ENCODE measurements at regions not wholly inside any gene's neighbourhood (a gene's known extent, or its start where the extent isn't known, plus 50 kb on each side); places are given as distances from the start of the nearest gene placed in this dataset.

GRCh38 chr2:184004289-184004947, 593.9 kb upstream of the ZNF804A start:
- no peak overlapping the region for H2AFZ ChIP-seq (ENCODE audit: low read length)
- no peaks in the 10 kb centered on the region for H3F3A ChIP-seq (ENCODE audit: insufficient read depth, low read length)
- no peak overlapping the region for H3K4me3 ChIP-seq (ENCODE audit: low read depth, low read length, poor library complexity, severe bottlenecking)
- H3K4me2 ChIP-seq (ENCODE audit: low read length) = no peak overlapping the region
- TF ChIP-seq CTCF (IDR thresholded peaks at IDR 0.05; ENCODE audit: low read length) (no peak), EZH2 (IDR thresholded peaks at IDR 0.05; ENCODE audit: borderline replicate concordance, low read length) (no peak)
- no peaks in the 10 kb centered on the region for H3K36me3 ChIP-seq (ENCODE audit: insufficient read depth, low read length)
- no peaks in the 10 kb centered on the region for H3K27me3 ChIP-seq (ENCODE audit: insufficient read depth, low read length)
- no peaks in the 10 kb centered on the region for H3K4me1 ChIP-seq (ENCODE audit: insufficient read depth, low read length, severe bottlenecking)
- H3K9ac ChIP-seq (ENCODE audit: low read length) = no peak overlapping the region
- no peaks in the 10 kb centered on the region for H3K9me3 ChIP-seq (ENCODE audit: low read length)
- no peaks in the 10 kb centered on the region for H3K9me2 ChIP-seq (ENCODE audit: low read depth, low read length)
- H3K27ac ChIP-seq (ENCODE audit: low read depth, low read length, poor library complexity, severe bottlenecking) = no peak overlapping the region
- no peaks in the 10 kb centered on the region for H4K20me1 ChIP-seq (ENCODE audit: insufficient read depth, low read length)
- no peaks in the 10 kb centered on the region for H3K79me2 ChIP-seq (ENCODE audit: insufficient read depth, low read length)

DNA sequence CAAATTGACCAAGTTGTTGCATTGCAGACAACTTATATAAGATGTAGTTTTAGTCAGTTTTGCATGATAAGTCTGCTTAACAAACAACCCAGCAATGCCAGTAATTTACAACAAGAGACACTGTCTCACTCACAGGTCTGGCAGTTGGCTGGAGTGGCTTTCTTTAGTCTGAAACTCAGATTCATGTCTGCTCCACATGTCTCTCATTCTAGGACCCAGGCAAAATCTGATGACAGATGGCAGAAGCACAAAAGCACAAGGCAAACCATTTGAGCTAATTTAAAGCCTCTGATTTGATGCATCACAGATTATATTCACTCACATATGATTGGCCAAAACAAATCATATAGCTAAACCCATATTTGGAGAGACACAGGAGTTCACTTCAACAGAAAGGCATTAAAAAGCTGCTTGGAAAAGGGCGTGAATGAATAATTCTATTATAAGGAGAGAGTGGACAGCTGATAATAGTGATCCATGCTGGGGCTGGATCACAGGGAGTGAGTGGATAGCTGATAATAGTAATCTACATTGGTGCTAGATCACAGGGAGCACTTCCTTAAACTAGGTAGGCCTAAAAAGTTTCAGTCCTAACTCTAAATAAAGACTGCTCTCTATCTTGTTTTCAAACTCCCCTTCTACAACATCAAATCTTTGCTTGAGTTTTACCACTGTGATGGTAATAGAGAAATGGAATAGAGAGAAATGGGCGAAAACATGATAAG, 593.2 kb upstream of the ZNF804A start:
- Histone ChIP-seq H4K20me1 (ENCODE audit: insufficient read depth, low read length) (no peaks in the 10 kb centered on the region), H3K9ac (ENCODE audit: low read length) (no peak overlapping the region), H3K27me3 (ENCODE audit: insufficient read depth, low read length) (no peaks in the 10 kb centered on the region), H3K27ac (ENCODE audit: low read depth, low read length, poor library complexity, severe bottlenecking) (no peak overlapping the region), H3K36me3 (ENCODE audit: insufficient read depth, low read length) (no peaks in the 10 kb centered on the region), H3F3A (ENCODE audit: insufficient read depth, low read length) (no peaks in the 10 kb centered on the region), H3K79me2 (ENCODE audit: insufficient read depth, low read length) (no peaks in the 10 kb centered on the region), H3K4me3 (ENCODE audit: low read depth, low read length, poor library complexity, severe bottlenecking) (no peak overlapping the region), H3K9me3 (ENCODE audit: low read length) (no peaks in the 10 kb centered on the region), H2AFZ (ENCODE audit: low read length) (no peak overlapping the region), H3K4me2 (ENCODE audit: low read length) (no peak overlapping the region), H3K9me2 (ENCODE audit: low read depth, low read length) (no peaks in the 10 kb centered on the region), H3K4me1 (ENCODE audit: insufficient read depth, low read length, severe bottlenecking) (no peaks in the 10 kb centered on the region)
- TF ChIP-seq EZH2 (IDR thresholded peaks at IDR 0.05; ENCODE audit: borderline replicate concordance, low read length) (no peak), CTCF (IDR thresholded peaks at IDR 0.05; ENCODE audit: low read length) (no peak)

GRCh38 chr2:184006998-184007397, 591.3 kb upstream of the ZNF804A start:
- H3K4me2 ChIP-seq (ENCODE audit: low read length) = no peak overlapping the region

More at GRCh38 chr2:184006998-184007397, 591.3 kb upstream of the ZNF804A start:
- H4K20me1 ChIP-seq (ENCODE audit: insufficient read depth, low read length) = no peaks in the 10 kb centered on the region
- TF ChIP-seq CTCF (IDR thresholded peaks at IDR 0.05; ENCODE audit: low read length) = no peak
- no peak for TF ChIP-seq EZH2 (IDR thresholded peaks at IDR 0.05; ENCODE audit: borderline replicate concordance, low read length)
- H3K9ac ChIP-seq (ENCODE audit: low read length) = no peak overlapping the region
- H3K9me3 ChIP-seq (ENCODE audit: low read length) = no peaks in the 10 kb centered on the region
- H3K27ac ChIP-seq (ENCODE audit: low read depth, low read length, poor library complexity, severe bottlenecking) = no peak overlapping the region
- H3K36me3 ChIP-seq (ENCODE audit: insufficient read depth, low read length) = no peaks in the 10 kb centered on the region
- no peaks in the 10 kb centered on the region for H3F3A ChIP-seq (ENCODE audit: insufficient read depth, low read length)
- no peaks in the 10 kb centered on the region for H3K9me2 ChIP-seq (ENCODE audit: low read depth, low read length)
- H3K27me3 ChIP-seq (ENCODE audit: insufficient read depth, low read length) = no peaks in the 10 kb centered on the region
- H3K79me2 ChIP-seq (ENCODE audit: insufficient read depth, low read length) = no peaks in the 10 kb centered on the region
- no peak overlapping the region for H3K4me3 ChIP-seq (ENCODE audit: low read depth, low read length, poor library complexity, severe bottlenecking)
- H3K4me1 ChIP-seq (ENCODE audit: insufficient read depth, low read length, severe bottlenecking) = no peaks in the 10 kb centered on the region
- H2AFZ ChIP-seq (ENCODE audit: low read length) = no peak overlapping the region

All from OCI-LY1 (cell line).